IMR-90 (cell line): ENCODE measurements at regions not wholly inside any gene's neighbourhood (a gene's known extent, or its start where the extent isn't known, plus 50 kb on each side); places are given as distances from the start of the nearest gene placed in this dataset.

Experiments used
- ATAC-seq: fragments of 200-7000 bp; cut with Tn5 transposase; 2 replicates; pipeline ENCODE4 v1.9.1; 2020; ENCODE audit warnings: low read depth, mild to moderate bottlenecking, moderate library complexity
- BruUV-seq: library from RNA; stranded (reverse); fragments of 400-500 nt; replicated peaks from 2 replicates; lab custom pipeline; 2021; lab: Mats Ljungman, UMichigan
- CTCF ChIA-PET: fragments of 300-600 bp; formaldehyde crosslinking; extraction: SDS; loops from one replicate; lab custom pipeline; 2021; ENCODE audit warnings: antibody characterized with exemption; lab: Yijun Ruan, JAX
- POLR2A ChIA-PET: fragments of 300-600 bp; sonication (Branson Sonifier 250); formaldehyde crosslinking; loops from one replicate; lab custom pipeline; 2022; ENCODE audit warnings: antibody characterized with exemption; ENCODE audit not compliant: unreplicated experiment; lab: Charles Lee
- DNase-seq: peaks from one replicate; pipeline ENCODE4 v3.0.0; 2013
- H2AFZ ChIP-seq: replicated peaks from 2 replicates; pipeline ENCODE3; 2013; ENCODE audit warnings: low read length, mild to moderate bottlenecking; ENCODE audit not compliant: poor library complexity
- H2AK5ac ChIP-seq: 2 replicates; pipeline ENCODE4 v1.6.1; 2013; ENCODE audit warnings: low read depth, low read length, inconsistent platforms
- H2AK9ac ChIP-seq: replicated peaks from 2 replicates; pipeline ENCODE3; 2013; ENCODE audit warnings: mild to moderate bottlenecking, low read depth, low read length, moderate library complexity; ENCODE audit not compliant: poor library complexity
- H2BK120ac ChIP-seq: 2 replicates; pipeline ENCODE4 v1.6.1; 2013; ENCODE audit warnings: low read depth, low read length, inconsistent platforms
- H2BK15ac ChIP-seq: 3 replicates; pipeline ENCODE4 v1.6.1; 2013; ENCODE audit warnings: low read depth, low read length, inconsistent platforms
- H2BK20ac ChIP-seq: 2 replicates; pipeline ENCODE4 v1.6.1; 2013; ENCODE audit warnings: low read depth, mild to moderate bottlenecking, inconsistent platforms, low read length, moderate library complexity
- H2BK5ac ChIP-seq: 2 replicates; pipeline ENCODE4 v1.6.1; 2013; ENCODE audit warnings: mild to moderate bottlenecking, low read depth, low read length, inconsistent platforms; ENCODE audit not compliant: poor library complexity, severe bottlenecking
- H3K14ac ChIP-seq: replicated peaks from 2 replicates; pipeline ENCODE4 v1.6.1; 2013; ENCODE audit warnings: low read depth, low read length, inconsistent platforms
- H3K18ac ChIP-seq: 2 replicates; pipeline ENCODE4 v1.6.1; 2013; ENCODE audit warnings: low read depth, low read length, control low read depth
- H3K23ac ChIP-seq: 2 replicates; pipeline ENCODE4 v1.6.1; 2013; ENCODE audit warnings: low read depth, low read length, inconsistent platforms
- H3K27ac ChIP-seq: 2 replicates; pipeline ENCODE4 v1.5.1; 2013; ENCODE audit warnings: mild to moderate bottlenecking, control low read depth, low read length; ENCODE audit not compliant: insufficient read depth
- H3K27me3 ChIP-seq: 2 replicates; pipeline ENCODE4 v1.6.1; 2013; ENCODE audit warnings: low read length; ENCODE audit not compliant: control insufficient read depth, insufficient read depth
- H3K36me3 ChIP-seq: 2 replicates; pipeline ENCODE4 v1.6.1; 2013; ENCODE audit warnings: low read length, mixed read lengths; ENCODE audit not compliant: control insufficient read depth, insufficient read depth
- H3K4ac ChIP-seq: 2 replicates; pipeline ENCODE4 v1.6.1; 2013; ENCODE audit warnings: low read depth, low read length, inconsistent platforms
- H3K4me1 ChIP-seq: 2 replicates; pipeline ENCODE4 v1.6.1; 2013; ENCODE audit warnings: low read length, mixed read lengths; ENCODE audit not compliant: control insufficient read depth, insufficient read depth
- H3K4me2 ChIP-seq: 2 replicates; pipeline ENCODE4 v1.6.1; 2013; ENCODE audit warnings: low read depth, mild to moderate bottlenecking, control low read depth, low read length, moderate library complexity
- H3K4me3 ChIP-seq: 2 replicates; pipeline ENCODE4 v1.5.1; 2013; ENCODE audit warnings: low read depth, mild to moderate bottlenecking, control low read depth, low read length, moderate library complexity; ENCODE audit not compliant: insufficient read depth
- H3K56ac ChIP-seq: 2 replicates; pipeline ENCODE4 v1.6.1; 2013; ENCODE audit warnings: low read length, inconsistent platforms; ENCODE audit not compliant: insufficient read depth; ENCODE audit errors: extremely low read depth
- H3K79me1 ChIP-seq, 2 experiments: 2 replicates each; pipeline ENCODE4 v1.6.1; 2013; ENCODE audit warnings: low read length in 2 of 2, inconsistent platforms in 1 of 2, low read depth in 1 of 2
- H3K9ac ChIP-seq: 2 replicates; pipeline ENCODE4 v1.6.1; 2013; ENCODE audit warnings: low read depth, low read length, control low read depth
- H3K9me1 ChIP-seq: 2 replicates; pipeline ENCODE4 v1.6.1; 2013; ENCODE audit warnings: low read length, inconsistent platforms; ENCODE audit not compliant: insufficient read depth
- H3K9me3 ChIP-seq: 2 replicates; pipeline ENCODE4 v1.6.1; 2013; ENCODE audit warnings: low read length; ENCODE audit not compliant: control insufficient read depth, insufficient read depth
- H4K20me1 ChIP-seq: 2 replicates; pipeline ENCODE4 v1.6.1; 2013; ENCODE audit warnings: low read length, inconsistent platforms; ENCODE audit not compliant: insufficient read depth
- H4K5ac ChIP-seq: 2 replicates; pipeline ENCODE4 v1.6.1; 2013; ENCODE audit warnings: mild to moderate bottlenecking, low read depth, low read length, control low read depth
- H4K8ac ChIP-seq, 2 experiments: 2 replicates each; pipeline ENCODE4 v1.6.1; 2013; ENCODE audit warnings: low read depth in 2 of 2, low read length in 2 of 2, control low read depth in 1 of 2, inconsistent platforms in 1 of 2
- H4K91ac ChIP-seq: 2 replicates; pipeline ENCODE4 v1.6.1; 2013; ENCODE audit warnings: low read depth, low read length, inconsistent platforms; ENCODE audit not compliant: insufficient read depth
- CHD1 ChIP-seq: IDR thresholded peaks from 2 replicates; pipeline ENCODE4 v1.6.1; 2012; ENCODE audit warnings: low read depth, low read length, improper control_type of control experiment
- CTCF ChIP-seq: conservative IDR thresholded peaks from 2 replicates; pipeline ENCODE4 v1.5.1; 2012; ENCODE audit warnings: mild to moderate bottlenecking, low read depth, low read length, improper control_type of control experiment
- FOS ChIP-seq: fragments of 150-350 bp; IDR thresholded peaks from 2 replicates; pipeline ENCODE4 v1.6.1; 2016; ENCODE audit warnings: low read depth, low read length
- MAFK ChIP-seq: IDR thresholded peaks from 2 replicates; pipeline ENCODE4 v1.6.1; 2012; ENCODE audit warnings: low read depth, low read length, improper control_type of control experiment
- MXI1 ChIP-seq: IDR thresholded peaks from 2 replicates; pipeline ENCODE4 v1.6.1; 2012; ENCODE audit warnings: low read depth, mild to moderate bottlenecking, low read length, moderate library complexity, borderline replicate concordance
- POLR2A ChIP-seq: IDR thresholded peaks from 2 replicates; pipeline ENCODE4 v1.6.1; 2012; ENCODE audit warnings: mild to moderate bottlenecking, low read depth, low read length
- RAD21 ChIP-seq: IDR thresholded peaks from 2 replicates; pipeline ENCODE4 v1.6.1; 2012; ENCODE audit warnings: low read length, improper control_type of control experiment
- RFX5 ChIP-seq: IDR thresholded peaks from 2 replicates; pipeline ENCODE4 v1.8.0; 2012; ENCODE audit warnings: low read depth, mild to moderate bottlenecking, low read length, moderate library complexity
- SMC3 ChIP-seq: fragments of 150-350 bp; IDR thresholded peaks from 2 replicates; pipeline ENCODE4 v1.6.1; 2016; ENCODE audit warnings: low read depth, mild to moderate bottlenecking, antibody characterized with exemption, low read length, moderate library complexity
- WGBS, 2 experiments: methylation state at CpG; one replicate each; pipeline versions ENCODE4 v1.1.5 to v1.1.7; 2013; ENCODE audit warnings: missing lambda C conversion rate in 2 of 2; ENCODE audit not compliant: insufficient read length in 1 of 2; ENCODE audit errors: extremely low coverage in 2 of 2; 5-methylcytosine and 5-hydroxymethylcytosine counted together
- dilution Hi-C: fragments of 300-500 bp; cut with HindIII; formaldehyde crosslinking; loops from one replicate; pipeline ENCODE4 v1.14.3; 2018; ENCODE audit warnings: low sequenced_read_pairs; ENCODE audit not compliant: unreplicated experiment
- in situ Hi-C: fragments of 300-500 bp; cut with MboI; formaldehyde crosslinking; loops from 3 replicates; pipeline ENCODE4 v1.14.3; 2019; ENCODE audit warnings: low sequenced_read_pairs, inconsistent platforms, mixed read lengths
- intact Hi-C: fragments of 100-400 bp; cut with micrococcal nuclease; formaldehyde crosslinking; loops from 2 replicates; pipeline ENCODE4 v1.10.0; 2022

- peak overlapping the region; percentile 3; the same call in 1 of the 2 replicates for H3K4me2 ChIP-seq
- peak overlapping the region; percentile 11; the same call in 1 of the 2 replicates for H3K18ac ChIP-seq
- CTCF ChIA-PET, result interaction anchor here (0.5 kb wide), 1 partner anchor 22 kb away, joined by 3 read pairs; no protein-coding TSS in a partner anchor
- no peaks in the 10 kb centered on the region for H4K20me1 ChIP-seq
- H3K4ac ChIP-seq, result no peak overlapping the region
- no peak overlapping the region for H2BK5ac ChIP-seq
- in situ Hi-C loops (no loop called here), intact Hi-C loops (no loop called here), dilution Hi-C loops (no loop called here)
- 100% methylated on average over 1 of the region's 9 CpGs; no CpG with 5 or more reads in 1 of the 2 experiments for WGBS, 2 experiments
- BruUV-seq, result no TSS peak
- H2AFZ ChIP-seq, result no peak overlapping the region
- no peak overlapping the region for H3K23ac ChIP-seq
- H3K9me3 ChIP-seq, result peaks cover 3% of the 10 kb centered on the region; the same call in 1 of the 2 replicates
- ATAC-seq (no peak), DNase-seq (no peak)
- peak overlapping the region; percentile 14; the same call in 1 of the 2 replicates for H2BK120ac ChIP-seq
- H2BK20ac ChIP-seq, result peak overlapping the region; percentile 15; the same call in 1 of the 2 replicates
- no peaks in the 10 kb centered on the region for H3K27me3 ChIP-seq
- no peak overlapping the region for H3K9ac ChIP-seq
- H3K4me1 ChIP-seq, result peaks cover 18% of the 10 kb centered on the region
- peaks cover 17% of the 10 kb centered on the region for H3K9me1 ChIP-seq
- H2AK9ac ChIP-seq, result no peak overlapping the region
- no peak overlapping the region for H3K4me3 ChIP-seq
- no peaks in the 10 kb centered on the region for H3K36me3 ChIP-seq
- peaks cover 0 to 12% of the 10 kb centered on the region in 2 experiments; a peak in 2 of 4 replicates for H3K79me1 ChIP-seq
- peak overlapping the region; percentile 5; the same call in 1 of the 2 replicates for H3K14ac ChIP-seq
- H2AK5ac ChIP-seq, result no peak overlapping the region
- TF ChIP-seq CTCF, result no peak
- TF ChIP-seq CHD1, result no peak
- TF ChIP-seq POLR2A, result no peak
- TF ChIP-seq SMC3, result no peak
- no peak for TF ChIP-seq RFX5
- TF ChIP-seq MXI1, result no peak
- TF ChIP-seq RAD21, result no peak
- 0 out of 2 replicates have a peak, but pooled peaks have one; percentile 0 for TF ChIP-seq FOS
- TF ChIP-seq MAFK, result no peak
- no peak overlapping the region for H3K56ac ChIP-seq
- no peak overlapping the region for H4K91ac ChIP-seq
- H2BK15ac ChIP-seq, result 0 out of 3 replicates have a peak overlapping the region, but pooled peaks have one; percentile 12
- peak overlapping the region in 1 of 2 experiments; percentile 14; a peak in 2 of 4 replicates for H4K8ac ChIP-seq
- POLR2A ChIA-PET, result no interaction called here
- H3K27ac ChIP-seq, result 0 out of 2 replicates have a peak overlapping the region, but pooled peaks have one; percentile 20
- H4K5ac ChIP-seq, result no peak overlapping the region
These were observed 161.5 kb upstream of the KLF6 start for GRCh38 chr10:3946234-3947229.
